Glomerular visceral epithelial cell (primary cell): ENCODE measurements at regions not wholly inside any gene's neighbourhood (a gene's known extent, or its start where the extent isn't known, plus 50 kb on each side); places are given as distances from the start of the nearest gene placed in this dataset.

ENCODE experiments used
- DNase-seq: peaks from one replicate; pipeline ENCODE4 v3.0.0-alpha.2; 2016; ENCODE audit errors: extremely low spot score

DNA sequence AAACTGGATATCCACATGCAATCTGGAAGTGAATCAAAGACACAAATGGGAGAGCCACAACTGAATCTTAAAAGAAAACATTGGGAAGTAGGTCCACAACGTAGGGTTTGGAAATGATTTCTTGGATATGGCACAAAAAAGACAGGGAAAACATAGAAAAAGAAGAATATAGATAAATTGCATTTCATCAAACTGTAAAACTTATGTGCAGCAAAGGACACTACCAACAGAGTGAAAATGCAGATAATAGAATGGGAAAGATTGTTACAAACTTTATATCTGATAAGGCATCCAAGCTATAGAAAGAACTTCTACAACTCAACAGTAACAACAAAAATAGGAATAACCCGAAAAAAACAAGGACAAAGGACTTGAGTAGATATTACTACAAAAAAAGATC, 89.6 kb downstream of the ZNF280B start:
- DNase-seq = no peak

DNA sequence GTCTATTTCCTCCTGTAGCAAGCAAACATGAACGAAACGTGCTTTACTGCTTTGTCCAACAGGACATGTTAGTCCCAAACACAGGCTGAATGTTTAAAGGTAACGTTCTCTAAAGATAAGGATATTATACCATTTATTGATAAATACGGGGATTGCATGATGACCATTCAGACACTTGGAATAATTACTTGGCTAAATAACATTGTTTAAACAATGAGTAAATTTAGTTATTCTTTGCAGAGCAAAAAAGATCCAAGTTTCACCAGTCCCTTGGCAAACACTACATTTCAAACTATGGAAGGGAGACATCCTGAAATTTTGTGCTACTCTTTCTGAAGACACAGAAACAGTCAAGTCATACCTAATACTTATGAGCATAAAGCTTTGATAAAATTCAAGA, 88.0 kb downstream of the ZNF280B start:
- no peak for DNase-seq

DNA sequence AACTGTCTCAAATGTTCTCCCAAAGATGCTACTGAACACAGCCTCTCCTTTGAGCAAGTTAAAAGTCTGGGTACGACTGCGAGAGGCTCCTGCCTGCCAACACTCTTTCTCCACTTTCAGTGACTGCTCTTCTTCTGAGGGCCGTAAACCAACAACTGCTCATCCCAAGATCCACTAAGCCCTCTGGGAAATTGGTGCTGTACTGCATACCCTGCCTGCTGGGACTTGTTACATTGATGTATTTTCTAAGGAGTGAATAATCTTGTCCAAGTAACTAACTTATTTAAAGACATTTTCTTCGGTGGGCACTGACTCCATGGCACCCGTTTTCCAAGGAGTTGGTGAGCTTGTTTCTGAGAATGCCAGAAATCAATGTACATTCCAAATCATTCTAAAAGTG, 87.2 kb downstream of the ZNF280B start:
- no peak for DNase-seq

DNA sequence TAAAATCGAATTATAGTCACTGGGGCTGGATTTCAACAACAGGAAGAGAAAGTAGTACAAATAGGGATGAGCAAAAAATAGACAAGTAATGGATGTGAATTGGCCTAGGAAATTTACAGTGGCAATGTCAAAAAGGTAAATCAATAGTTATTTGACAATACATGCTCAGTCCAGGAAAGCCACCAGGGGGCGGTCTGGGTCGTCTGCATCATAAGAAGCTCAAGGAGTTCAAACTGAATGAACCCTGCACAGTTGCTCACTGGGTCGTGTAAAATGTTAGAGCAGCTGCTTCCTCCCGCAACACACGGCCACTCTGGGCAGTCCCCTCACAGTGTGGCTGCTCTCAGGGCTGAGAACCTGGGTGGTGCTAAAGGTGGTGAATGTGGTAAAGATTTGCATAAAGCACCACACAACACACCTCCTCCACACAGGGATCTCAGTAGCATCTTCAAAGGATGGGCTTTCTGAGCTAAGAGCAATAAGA, 85.9 kb downstream of the ZNF280B start:
- DNase-seq = peak; percentile 47

DNA sequence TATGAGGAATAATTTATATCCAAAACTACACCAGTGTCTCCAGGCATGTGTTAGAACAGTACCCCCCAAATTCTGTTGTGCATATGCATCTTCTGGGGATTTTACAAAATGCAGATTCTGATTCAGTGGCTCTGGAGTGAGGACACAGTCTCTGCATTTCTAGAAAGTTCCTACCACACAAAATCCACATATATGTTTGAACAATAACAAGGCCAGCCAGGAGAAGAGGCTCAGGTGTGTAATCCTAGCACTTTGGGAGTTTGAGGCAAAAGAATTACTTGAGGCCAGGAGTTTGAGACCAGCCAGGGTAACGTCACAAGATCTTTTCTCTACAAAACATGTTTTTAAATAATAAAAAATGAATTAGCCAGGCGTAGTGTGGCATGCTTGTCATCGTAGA, 84.9 kb downstream of the ZNF280B start:
- no peak for DNase-seq

DNA sequence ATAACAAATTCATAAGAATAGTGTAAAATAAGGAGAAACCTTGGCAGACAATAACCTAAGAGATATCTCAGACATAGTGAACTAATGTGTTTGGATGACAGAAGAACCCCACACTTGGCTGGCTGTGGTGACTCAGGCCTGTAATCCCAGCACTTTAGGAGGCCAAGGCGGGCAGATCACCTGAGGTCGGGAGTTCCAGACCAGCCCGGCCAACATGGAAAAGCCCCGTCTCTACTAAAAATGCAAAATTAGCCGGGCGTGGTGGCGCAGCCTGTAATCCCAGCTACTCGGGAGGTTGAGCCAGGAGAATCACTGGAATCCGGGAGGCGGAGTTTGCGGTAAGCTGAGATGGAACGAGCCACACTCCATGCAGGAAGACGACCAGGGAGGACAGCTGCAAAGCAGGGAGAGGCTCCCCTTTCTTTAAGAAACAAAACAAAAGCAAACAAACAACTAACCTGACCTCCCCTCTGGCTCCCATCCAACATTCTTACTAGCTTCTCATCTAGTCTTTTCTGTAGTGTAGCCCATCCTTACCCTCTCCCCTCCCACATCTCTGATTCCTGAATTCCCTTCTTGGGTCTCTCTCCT, 84.2 kb downstream of the ZNF280B start:
- no peak for DNase-seq

DNA sequence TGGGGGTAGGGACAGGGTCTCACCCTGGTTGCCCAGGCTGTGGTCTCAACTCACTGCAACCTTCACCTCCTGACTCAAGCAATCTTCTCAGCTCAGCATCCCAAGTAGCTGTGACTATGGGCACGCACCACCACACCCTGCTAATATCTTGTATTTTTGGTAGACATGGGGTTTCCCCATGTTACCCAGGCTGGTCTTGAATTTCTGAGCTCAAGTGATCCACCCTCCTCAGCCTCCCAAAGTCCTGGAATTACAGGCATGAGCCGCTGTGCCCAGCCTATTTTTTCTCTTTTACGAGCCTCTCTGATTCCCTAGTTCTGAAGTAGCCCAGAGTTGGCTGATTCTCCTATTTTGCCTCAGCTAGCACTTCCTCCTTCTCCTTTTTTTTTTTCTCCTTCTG, 83.6 kb downstream of the ZNF280B start:
- DNase-seq = no peak

DNA sequence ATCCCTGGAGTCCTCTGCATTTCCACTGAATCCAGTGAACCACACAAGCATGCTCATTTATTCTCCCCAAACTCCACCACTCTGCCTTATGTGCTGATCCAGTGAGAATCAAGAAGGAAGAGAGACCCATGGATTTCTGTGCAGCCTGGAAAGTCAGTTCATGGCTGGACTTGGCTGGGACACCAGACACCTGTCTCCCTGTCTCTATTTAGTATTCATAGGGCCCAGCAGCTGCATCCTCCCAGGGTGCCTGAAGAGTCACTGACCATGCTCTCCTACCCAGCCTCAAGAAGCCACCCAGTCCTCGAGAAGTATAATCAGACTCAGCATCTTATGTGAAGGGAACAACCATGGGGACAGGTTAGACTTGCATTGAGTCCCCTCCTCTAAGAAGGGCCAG, 83.2 kb downstream of the ZNF280B start:
- DNase-seq = no peak

DNA sequence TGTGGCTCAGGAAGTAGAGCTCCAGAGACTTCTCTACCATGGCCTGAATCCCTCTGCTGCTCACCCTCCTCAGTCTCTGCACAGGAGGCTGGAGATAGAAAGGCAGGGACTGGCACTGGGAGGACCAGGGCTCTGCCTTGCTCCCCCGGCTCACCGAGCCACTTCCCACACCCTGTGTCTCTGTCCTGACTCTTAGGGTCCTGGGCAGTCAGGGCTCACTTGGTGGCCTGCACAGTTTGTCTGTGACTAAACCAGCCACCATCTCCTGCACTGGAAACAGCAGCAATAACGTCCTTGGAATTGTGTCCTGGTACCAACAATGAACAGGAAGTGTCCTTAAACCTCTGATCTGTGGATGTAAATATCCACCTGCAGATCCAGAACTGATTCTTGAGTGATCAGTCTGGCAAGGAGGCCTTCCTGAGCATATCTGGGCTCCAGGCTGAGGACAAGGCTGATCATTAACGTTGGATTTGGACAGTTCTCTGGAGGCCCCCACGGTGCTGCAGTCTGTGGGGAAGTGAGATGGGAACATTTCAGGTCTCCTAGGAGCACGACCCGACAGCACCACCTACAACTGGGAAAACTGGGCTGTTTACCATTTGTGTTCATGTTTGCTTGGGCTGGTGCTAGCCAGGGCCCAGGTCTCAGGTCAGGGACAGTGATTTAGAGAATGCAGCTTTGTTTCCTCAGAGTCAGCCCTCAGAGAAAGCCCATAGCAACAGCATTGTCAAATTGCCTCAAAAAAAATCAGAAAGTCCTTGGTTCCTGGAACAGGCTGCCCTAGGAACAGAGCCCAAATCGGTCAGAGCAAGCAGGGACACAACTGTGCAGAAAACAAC, 82.5 kb downstream of the ZNF280B start:
- no peak for DNase-seq

DNA sequence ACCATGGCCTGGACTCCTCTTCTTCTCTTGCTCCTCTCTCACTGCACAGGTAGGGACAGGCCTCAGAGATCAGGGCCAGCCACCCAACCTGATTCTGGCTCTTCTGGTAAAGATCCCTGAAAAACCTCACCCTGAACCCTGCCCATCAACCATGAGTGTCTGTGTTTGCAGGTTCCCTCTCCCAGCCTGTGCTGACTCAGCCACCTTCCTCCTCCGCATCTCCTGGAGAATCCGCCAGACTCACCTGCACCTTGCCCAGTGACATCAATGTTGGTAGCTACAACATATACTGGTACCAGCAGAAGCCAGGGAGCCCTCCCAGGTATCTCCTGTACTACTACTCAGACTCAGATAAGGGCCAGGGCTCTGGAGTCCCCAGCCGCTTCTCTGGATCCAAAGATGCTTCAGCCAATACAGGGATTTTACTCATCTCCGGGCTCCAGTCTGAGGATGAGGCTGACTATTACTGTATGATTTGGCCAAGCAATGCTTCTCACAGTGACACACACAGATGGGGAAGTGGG, 80.9 kb downstream of the ZNF280B start:
- DNase-seq = no peak

DNA sequence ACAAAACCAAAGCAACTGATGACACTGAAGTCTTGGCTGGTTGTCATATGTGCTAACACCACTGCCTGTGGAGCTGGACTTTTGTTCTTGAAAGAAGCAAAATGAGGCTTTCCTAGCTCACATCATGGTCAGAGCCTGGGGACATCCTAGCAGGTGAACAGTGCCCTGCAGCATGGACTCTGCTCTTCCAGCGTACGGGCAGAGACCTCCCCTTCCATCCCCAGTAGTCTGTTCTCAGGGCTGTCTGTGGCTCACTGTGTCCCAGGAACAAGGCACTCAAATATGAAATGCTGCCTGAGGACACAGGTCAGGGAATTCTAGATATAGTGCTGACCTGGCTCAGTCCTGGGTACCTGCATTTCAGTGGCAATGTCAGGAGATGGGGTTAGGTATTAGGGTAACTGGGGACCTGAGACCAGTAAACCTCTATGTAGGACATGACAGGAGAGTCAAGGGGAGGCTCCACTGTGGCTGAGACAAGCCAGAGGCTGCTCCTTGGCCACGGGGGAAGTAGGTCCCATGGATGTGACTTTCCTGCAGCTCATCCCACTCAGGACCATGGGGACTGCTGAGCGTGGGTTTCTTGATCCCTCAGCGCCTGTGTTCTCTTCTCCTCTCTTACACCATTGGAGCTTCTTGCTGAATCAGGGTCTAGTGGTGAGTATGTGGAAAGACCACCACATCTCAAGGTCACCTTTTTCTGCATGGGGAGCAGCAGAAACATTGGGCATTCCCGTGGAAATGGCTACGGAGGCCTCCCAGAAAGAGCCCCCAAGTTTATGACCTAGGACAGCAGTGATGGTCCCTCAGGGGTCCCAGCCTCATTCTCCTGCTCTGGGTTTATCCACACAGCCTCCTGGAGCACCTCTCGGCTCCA, 80.1 kb downstream of the ZNF280B start:
- DNase-seq = no peak

DNA sequence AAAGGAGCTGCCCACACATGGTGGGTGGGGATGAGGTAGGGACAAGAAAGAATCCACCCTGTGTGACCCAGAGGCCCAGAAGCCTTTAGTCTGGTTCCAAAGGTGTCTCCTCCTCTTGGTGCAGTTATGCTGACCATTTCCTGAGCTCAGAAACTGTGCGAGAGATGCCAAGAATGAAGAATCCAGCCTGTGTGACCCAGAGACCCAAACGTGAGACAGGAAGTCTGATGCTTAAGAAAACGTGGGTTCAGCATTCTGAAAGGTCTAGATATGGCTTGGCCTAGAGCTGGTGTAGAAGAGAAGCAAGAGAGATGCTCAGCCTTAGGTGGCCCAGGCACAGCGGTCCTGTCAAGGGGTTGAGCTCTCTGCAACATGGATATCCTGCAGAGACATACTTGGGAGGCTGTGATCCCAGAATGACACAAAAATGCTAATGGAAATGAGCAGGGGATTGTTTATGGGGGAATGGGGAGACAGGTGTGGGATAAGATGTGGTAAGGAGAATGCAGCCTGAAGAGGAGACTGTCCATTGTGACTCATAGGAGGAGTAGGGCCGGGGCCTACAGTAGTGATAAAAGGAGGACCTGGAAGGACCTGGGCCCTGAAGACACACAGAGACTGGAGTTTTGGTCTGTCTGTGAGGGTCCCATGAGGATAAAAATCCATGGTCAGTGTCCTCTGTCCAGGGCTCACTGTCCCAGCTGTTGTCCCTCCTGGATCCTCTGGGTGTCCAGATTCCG, 79.0 kb downstream of the ZNF280B start:
- no peak for DNase-seq

DNA sequence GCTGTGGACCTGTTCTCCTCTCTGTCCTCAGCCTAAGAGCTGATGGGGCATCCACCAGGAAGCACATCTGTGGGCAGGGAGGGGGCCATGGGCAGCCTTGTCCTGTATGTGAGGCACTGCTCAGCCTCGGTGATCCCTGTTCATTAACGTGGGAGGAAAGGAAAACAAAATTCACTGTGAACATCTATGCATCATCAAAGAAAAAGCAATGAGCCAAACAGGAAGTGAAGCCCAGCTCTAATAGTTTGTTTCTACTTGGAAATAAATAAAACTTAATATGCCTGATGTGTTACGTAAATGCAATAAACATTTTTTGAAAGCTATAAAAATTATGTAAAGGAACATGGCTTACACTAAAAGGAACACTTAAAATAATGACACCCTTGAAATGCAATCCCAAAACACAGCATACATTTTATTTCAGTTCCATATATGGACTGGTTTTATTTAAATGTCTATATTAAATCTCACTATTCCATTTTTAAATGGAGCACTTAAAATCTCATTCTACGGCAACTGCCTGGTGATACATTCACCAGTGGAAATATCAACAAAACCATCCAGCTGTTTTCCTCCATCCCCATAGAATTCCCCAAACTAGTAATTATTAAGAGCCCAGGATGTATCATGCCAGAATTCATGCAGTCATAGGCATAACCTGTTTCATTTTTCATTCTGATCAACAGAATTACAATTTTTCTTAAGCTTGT, 78.3 kb downstream of the ZNF280B start:
- DNase-seq = no peak

DNA sequence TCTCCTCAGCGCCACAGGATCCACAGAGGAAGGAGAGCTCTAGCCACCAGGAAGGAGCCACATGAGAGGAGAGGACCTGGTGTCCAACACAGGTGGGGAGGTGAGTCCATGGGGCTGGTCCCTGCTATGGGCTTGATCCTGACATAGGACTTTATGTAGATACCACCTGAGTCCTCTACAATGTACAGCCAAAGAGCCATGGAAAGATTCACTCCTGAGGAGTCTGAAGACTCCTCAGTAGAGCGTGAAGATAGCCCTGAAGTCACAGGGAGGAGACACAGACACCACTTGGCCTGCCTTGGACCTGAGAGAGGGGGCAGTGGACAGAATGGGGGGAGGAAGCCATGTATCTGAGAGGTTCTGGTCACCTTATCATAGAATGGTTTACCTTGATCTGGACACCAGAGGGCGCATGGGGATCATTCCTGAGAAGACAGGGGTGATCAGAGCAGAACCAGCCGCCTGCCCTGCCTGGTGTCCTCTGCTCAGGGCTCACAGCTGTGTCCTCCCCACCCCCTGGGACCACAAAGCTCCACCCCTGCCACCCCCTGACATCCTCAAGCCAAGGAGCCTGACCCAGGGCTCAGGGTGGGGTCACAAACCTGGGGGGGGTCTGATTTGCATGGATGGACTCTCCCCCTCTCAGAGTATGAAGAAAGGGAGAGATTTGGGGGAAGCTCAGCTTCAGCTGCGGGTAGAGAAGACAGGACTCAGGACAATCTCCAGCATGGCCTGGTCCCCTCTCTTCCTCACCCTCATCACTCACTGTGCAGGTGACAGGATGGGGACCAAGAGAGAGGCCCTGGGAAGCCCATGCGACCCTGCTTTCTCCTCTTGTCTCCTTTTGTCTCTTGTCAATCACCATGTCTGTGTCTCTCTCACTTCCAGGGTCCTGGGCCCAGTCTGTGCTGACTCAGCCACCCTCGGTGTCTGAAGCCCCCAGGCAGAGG, 77.0 kb downstream of the ZNF280B start:
- peak; percentile 50 for DNase-seq

DNA sequence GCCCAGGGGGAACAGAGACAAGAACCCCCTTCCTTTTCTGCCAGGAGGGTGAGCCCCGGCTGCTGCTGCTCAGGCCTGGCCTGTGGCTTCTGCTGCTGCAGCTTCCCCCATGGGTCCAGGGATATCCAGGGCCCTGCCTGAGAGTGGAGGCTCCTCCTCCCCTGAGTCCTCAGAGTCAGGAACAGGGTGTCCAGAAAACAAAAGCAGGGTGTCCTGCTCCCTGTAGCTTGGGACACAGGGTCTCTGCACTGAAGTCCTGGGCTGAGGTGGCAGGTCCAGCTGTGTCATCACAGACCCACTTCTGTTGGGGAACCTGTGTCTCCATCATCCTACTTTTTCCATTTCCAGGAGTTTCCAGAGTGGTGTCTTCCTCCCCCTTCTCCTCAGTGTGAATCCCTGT, 76.1 kb downstream of the ZNF280B start:
- DNase-seq = no peak

DNA sequence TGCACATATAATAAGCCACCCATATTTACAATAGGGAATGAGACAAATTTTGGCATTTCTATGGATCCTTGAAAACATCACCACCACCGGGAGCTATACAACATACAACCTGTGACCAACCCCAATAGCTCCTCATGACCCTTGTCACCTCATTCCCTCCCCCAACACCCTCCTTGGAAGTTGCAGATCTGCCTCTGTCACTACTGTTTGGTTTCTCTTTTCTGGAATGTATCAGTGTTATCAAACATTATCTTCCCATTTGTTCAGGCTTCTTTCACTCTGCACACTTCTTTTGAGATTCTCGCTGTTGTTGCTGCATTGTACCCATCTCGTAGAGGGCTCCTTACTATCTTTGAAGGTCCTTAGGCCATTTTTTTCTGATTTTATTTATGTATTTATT, 75.6 kb downstream of the ZNF280B start:
- DNase-seq = no peak

DNA sequence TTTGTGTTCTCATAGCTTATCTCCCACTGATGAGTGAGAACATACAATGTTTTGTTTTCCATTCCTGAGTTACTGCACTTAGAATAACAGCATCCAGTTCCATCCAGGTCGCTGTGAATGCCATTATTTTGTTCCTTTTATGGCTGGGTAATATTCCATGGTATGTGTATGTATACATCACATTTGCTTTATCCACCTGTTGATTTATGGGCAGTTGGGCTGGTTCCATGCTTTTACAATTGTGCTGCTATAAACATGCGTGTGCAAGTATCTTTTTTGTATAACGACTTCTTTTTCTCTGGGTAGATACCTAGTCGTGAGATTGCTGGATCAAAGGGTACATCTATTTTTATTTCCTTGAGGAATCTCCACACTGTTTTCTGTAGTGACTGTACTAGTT, 74.8 kb downstream of the ZNF280B start:
- DNase-seq = no peak
